ENCODE measurements at regions not wholly inside any gene's neighbourhood (a gene's known extent, or its start where the extent isn't known, plus 50 kb on each side); places are given as distances from the start of the nearest gene placed in this dataset.
"Not testable (repeated sequence)": the region's sequence is repeated elsewhere in the genome, so short reads cannot be mapped to it uniquely, and the experiment has no call there.

DNA sequence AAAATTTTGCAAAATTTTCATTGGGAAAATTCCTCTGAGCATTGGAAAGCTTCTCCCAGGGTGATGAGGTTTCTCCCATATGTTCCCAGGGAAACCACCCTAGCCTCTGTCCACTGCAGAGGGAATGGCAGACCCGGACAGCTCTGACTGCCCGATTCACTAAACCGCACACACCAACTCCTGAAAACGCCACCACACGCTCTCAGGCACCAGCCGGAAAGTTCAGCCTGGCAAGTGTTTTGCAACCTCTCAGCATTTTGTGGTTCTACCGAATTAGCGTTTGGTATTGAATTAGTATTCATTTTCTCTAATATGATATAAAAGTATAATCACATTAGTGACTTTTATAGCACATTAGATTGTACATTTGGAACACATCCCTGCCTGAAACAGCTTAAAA lies 213.4 kb downstream of the PHETA1 start:
- DNase-seq (ENCODE audit: low read depth in 2 of 2): no peak

DNA sequence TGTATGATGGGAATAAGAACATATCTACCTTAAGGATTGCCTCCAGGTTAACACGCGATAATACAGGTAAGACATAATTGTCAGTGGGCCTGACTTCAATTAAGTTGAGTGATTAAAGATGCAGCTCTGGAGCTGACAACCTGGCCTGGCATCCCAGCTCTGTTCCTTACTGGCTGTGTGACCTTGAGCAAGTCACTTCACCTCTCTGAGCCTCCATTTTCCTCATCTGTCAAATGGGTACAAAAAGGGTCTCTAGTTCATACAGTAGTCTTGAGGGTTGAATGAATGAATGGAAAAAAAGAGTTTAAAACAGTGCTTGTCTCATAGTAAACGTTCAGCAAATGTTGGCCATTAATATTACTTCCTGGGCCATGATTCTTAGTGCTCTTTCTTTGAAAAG lies 213.9 kb downstream of the PHETA1 start:
- no peak for DNase-seq (ENCODE audit: low read depth in 2 of 2)

DNA sequence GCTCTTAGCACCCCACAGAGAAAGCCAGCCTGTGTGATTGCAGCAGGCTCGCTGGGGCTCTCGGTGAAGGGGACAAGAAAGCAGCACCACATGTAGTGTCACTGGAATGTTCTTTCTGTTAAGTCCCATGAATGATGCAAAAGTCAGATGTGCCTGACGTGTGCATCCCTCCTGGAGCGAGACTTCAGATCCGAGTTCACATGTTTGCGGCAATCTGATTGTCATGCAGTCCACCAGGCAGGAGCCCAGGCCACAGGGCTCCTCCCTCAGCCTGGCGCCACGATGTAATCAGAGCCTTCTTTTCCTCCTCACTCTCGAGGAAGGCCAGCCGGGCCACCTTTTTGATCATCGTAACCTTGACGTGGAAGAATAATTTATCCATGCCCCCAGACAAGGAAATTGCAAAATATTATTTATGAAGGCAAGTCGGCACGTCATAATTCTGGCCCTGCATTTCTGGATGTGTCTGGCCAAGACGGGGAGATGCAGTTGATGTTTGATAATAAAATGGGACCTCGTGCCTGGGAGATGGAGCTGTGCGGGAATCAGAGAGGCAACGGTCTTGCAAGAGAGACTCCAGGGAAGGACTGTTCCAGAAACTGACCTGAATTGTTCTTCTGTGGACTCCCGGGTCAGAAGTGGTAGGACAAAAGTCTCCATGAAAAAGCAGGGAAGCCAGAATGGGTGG lies 214.6 kb downstream of the PHETA1 start:
- DNase-seq (ENCODE audit: low read depth in 2 of 2): no peak

DNA sequence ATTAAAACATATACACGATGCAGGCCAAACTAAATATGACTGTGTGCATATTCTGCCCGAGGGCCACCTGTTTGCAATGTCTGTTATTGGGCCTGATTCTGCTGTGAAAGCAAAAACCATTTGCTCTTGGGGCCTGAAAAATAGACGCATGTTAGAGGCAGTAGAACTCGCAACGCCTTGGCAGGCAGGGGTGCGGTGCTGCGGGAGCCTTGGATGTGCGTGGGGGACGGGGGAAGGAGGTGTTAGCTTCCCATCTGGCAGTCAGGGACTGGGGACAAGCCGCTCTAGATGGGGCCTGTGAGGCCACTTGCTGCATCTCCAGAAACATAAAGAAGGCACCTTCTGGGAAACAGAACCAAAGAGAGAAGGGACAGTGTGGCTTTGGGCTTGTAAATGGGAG lies 216.3 kb downstream of the PHETA1 start:
- DNase-seq (ENCODE audit: low read depth in 2 of 2): no peak

DNA sequence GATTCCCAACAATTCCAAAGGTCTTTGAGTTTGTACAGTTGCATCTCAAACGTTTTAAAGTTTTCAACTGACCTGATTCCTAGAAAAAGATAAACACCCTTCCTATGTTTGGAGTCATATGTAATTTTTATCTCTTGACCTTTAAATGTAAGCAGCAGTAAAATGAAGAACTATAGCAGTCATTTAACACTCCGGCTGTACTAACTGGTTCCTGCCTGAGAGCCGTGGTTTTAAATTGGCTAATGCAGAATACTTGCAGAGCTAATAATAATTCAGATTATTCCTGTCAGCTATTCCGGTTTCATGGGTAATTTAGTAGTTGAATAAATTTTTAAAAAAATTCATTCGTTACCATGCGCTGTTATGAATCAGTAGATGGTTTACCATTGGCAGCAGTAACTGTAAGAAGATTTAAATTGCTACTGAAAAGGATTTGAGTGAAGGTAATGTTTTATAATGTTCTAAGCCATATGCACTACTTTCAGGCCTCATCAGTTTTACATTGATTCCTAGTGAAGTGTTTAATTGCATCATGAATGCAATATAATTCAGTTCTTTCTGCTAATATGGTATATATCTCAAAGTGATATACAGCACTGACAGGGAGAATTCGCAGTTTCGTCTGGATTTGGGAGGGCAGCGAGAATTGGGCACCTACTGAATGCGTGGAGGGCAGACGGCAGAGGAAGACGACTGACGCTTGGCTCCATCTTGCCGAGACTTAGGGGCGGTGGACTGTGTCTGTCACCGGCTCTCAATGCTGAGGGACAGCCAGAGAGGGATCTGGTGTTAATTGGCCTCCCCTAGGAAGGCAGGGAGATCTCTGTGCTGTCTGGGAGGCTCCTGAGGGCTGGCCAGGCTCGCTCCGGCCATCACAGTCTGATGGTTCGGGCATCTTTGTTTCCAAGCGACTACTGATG lies 217.7 kb downstream of the PHETA1 start:
- DNase-seq (ENCODE audit: low read depth in 2 of 2): no peak

DNA sequence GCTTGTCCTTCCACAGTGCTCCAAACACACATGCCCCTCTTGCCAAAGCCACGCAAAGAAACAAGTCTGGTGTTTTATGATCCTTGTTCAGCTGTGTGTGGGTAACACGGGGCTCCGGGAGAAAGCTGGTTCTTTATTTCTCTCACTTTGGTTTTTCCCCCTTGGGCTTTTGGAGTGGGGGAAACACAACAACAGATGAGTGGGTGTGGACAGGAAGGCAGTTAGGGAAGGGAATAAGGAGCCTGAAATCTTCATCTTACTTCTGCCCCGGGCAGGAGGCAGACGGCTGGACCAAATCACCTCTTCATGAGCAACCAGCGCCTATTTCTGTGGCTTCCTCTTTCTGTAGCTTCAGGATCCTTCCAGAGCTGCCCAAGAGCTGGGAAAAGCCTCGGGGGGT lies 218.5 kb downstream of the PHETA1 start:
- DNase-seq (ENCODE audit: low read depth in 2 of 2): no peak

DNA sequence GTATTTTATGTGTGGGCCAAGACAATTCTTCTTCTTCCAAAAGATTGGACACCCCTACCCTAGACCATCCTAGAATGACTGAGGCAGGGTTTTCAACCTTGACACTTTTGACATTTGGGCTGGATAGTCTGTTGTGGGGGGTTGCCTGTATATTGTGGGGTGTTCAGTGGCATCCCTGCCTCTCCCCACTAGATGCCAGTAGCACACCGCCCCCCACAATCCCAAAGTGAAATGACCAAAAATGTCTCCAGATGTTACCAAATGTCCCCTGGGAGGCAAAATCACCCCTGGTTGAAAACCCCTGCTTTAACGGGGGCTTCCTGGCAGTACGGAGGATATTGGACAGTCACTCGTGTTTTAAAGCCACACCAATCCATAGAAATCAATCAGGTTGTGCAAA lies 219.6 kb downstream of the PHETA1 start:
- no peak for DNase-seq (ENCODE audit: low read depth in 2 of 2)

DNA sequence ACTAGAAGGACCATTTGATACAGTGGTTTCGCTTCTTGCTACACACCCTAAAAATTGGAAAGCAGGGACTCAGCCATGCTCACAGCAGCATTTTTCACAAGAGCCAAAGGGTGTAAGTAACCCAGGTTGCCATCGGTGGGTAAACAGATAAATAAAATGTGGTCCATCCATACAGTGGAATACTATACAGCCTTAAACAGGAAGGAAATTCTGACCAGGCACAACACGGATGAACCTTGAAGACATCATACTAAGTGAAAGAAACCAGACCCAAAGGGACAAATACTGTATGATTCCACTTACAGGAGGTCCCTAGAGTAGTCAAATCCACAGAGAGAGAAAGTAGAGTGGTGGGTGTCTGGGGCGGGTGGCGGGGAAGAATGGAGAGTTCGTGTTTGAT lies 220.9 kb downstream of the PHETA1 start:
- DNase-seq (ENCODE audit: low read depth in 2 of 2): no peak

DNA sequence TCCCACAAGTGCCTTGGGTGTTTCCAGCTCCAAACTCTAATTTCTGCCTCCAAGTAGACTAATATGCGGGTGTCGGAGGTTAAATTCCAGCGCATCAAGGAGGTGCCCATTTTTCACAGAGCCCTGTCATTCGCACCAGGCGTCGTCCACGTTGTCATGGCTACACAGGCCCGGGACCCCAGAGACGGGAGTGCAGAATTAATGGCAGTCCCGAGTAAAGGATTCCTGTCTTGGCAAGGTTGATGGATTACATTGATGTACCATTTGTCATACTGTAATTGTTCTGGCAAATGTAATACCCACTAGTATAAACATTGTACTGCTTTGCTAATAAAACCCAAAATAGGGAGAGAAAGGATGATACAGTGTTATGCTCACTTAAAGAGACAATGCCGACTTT lies 222.9 kb upstream of the MYL2 start:
- DNase-seq (ENCODE audit: low read depth in 2 of 2): no peak

DNA sequence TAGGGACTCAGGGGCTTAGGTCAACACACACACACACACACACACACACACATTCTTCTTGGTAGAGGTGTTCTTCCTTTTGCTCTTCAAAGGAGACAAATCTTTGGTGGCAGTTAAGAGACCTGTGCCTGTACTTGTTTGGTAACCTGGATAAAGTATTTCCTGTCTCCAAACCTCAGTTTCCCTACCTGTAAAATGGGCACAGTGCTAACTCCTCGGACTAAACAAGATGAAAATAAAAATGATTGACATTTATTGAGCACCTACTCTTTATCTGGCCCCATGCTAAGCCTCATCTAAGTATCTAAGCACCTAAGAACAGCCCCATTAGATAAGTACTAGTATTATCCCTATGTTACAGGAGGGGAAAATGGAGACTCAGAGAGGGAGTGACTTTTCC lies 220.8 kb upstream of the MYL2 start:
- no peak for DNase-seq (ENCODE audit: low read depth in 2 of 2)

DNA sequence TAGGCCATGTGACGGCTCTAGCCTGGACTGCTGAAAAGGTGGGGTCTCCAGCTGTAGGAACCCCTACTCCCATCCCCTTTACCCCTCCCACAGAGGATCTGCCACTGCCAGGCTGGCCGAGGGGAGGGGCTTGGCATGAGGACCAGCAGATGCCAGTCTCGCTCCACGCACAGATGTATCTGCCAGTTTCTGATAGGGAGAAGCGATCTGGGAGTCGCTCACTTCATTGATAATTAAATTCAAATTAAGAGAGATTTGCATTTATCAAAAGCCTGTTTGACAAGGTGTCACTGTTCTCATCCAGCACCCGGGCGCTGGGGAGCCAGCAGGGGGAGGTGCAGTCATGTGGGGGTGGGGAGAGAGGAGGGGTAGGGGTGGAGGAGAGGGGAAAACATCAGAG lies 217.6 kb upstream of the MYL2 start:
- no peak for DNase-seq (ENCODE audit: low read depth in 2 of 2)

DNA sequence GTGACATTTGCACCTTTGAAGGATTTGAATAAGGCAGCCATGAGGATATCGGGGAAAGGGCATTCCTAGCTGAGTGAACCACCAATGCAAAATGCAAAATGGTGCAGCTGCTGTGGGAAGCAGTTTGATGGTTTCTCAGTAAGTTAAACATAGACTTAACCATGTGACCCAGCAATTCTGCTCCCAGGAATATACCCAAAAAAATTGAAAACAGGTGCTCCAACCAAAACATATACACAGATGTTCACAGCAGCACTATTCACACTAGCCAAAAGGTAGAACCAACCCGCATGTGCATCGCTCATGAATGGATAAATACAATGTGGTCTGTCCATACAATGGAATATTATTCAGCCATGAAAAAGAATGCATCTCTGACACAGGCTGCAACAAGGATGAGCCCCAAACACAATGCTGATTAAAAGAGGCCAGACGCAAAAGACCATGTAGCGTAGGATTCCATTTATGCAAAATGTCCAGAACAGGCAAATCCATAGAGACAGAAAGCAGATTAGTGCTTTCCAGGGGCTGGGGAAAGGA lies 215.0 kb upstream of the MYL2 start:
- no peak for DNase-seq (ENCODE audit: low read depth in 2 of 2)

DNA sequence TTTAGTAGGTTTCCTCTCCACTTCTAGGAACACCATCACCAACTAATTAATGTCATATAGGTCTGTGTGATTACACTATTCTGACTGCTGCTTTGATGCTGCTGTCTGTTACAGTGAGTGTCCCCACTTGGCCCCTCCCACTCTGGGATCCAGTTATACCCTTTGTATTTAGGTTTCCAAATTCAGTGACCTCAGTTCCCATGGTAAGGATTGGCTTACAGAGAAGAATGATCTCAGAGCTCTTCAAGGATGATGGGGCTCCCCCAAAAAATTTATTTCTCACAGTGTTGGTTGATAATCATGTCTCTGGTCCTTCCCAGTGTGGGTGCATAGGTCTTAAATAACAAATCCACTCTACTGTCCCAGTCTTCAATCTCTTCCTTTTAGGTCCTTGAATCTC lies 210.0 kb upstream of the MYL2 start:
- no peak for DNase-seq (ENCODE audit: low read depth in 2 of 2)

DNA sequence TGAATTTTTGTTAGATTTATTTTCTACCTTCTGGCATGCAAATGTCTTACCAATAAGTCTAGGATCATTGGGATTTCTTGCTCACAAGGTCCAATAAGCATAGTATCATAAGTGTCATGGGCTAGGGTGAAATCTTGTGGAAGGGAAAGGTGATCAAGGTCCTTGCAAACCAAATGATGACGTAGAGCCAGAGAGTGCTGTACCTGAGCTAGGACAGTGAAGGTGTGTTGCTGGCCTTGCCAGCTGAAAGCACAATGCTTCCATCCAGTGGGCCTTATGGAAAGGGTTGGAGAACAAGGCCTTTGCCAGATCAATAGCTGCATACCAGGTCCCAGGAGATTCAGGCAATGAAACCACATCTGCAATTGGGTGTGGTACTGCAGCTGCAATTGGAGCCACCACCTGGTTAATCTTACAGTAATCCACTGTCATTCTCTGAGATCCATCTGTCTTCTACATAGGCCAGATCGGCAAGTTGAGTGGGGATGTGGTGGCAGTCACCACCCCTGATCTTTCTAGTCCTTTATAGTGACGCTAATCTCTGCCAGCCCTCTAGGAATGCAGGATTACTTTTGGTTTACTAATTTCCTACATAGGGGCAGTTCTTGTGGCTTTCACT lies 208.9 kb upstream of the MYL2 start:
- no peak for DNase-seq (ENCODE audit: low read depth in 2 of 2)

DNA sequence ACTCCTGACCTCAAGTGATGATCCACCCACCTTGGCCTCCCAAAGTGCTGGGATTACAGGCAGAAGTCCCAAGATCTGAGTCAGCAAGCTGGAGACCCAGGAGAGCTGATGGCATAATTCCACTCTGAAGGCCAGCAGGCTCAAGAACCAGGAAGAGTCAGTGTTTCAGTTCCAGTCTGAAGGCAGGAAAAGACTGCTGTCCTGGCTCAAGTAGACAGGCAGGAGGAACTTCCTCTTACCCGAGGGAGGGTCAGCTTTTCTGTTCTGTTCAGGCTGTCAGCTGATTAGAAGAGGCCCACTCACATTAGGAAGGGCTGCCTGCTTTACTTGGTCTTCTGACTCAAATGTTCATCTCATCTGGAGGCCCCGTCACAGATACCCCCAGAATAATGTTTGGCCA lies 206.0 kb upstream of the MYL2 start:
- DNase-seq (ENCODE audit: low read depth in 2 of 2): no peak

DNA sequence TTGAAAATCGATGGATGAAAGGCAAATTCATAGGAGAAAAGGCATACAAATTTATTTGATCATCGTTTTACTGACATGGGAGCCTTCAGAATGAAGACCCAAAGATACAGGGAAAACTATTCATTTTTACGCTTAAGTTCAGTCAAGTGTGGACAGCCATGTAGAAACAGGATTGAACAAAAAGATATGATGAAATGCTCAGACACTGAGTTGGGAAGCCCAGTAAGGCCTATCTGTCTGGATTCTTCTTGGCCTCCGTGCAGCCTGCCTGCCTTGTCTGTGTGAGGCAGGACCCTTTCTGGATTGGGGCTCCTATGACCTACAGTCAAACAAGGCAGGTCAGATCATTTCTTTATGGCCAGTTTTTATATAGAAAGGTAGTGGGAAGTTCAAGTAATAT lies 203.8 kb upstream of the MYL2 start:
- no peak for DNase-seq (ENCODE audit: low read depth in 2 of 2)

DNA sequence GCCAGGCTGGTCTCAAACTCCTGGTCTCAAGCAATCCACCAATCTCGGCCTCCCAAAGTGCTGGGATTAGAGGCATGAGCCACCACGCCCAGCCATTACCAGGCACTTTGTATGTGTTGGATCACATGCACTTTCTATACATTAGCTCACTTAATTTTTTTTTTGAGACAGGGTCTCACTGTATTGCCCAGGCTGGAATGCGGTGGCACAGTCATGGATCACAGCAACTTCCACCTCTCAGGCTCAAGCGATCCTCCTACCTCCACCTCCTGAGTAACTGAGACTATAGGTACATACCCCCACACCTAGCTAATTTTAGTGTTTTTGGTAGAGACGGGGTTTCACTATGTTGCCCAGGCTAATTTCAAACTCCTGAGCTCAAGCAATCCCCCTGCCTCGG lies 203.0 kb upstream of the MYL2 start:
- DNase-seq (ENCODE audit: low read depth in 2 of 2): no peak

DNA sequence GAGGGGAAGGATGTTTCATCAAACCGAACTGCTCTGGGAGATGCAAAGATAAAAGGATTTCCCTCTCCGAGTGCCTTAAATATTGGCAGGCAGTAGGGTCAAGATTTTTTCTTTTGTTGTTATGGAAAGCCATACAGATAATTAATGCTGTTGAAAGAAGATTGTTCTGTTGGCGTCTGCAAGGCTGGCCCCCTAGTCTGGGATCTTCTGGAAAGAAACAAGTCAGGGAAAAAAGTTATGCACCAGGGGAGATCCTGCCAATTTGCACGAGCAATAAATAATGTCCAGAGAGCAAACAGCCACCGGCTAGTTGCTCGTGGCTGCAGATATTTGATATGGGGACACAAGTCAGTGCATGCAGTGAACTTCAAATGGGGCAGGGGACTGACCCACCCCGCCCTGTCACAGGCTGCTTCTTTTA lies 202.1 kb upstream of the MYL2 start:
- DNase-seq (ENCODE audit: low read depth in 2 of 2): no peak

DNA sequence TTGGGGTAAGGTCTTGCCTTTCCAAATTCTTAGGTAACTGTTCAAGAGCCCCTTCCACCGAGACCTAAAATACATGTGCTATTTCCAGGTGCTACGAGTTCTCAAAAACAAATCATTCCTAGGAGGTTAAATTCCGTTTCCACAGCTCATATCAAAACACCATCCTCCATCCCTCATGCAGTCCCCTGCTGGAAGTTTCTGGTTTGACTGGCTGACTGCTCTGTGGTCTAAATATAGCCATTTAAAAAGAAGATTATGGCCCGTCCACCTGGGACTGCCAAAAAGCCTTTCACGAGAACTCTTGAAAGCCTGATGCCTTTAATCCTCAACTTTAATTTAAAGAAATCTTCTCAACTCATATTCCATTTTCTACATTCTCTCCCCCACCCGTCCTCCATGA lies 201.5 kb upstream of the MYL2 start:
- DNase-seq (ENCODE audit: low read depth in 2 of 2): no peak

DNA sequence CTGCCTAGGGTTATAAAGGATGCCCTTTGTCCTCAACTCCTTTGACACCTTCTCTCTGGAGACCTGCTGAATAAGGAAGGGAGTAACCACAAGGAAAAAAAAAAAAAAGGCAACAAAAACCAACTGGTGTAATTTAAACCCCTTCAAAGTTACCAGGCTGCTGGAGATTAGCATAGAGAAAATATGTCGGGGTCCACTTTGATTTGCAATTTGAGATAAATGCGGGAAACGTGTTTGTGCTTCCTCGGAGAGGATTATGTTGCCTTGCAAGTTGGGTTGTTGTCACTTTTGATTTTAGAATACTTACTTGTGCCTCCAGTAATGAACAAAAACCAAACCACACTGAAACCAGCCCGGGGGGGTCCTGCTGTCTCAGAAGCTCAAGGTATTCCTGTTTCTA lies 200.2 kb upstream of the MYL2 start:
- DNase-seq (ENCODE audit: low read depth in 2 of 2): no peak

DNA sequence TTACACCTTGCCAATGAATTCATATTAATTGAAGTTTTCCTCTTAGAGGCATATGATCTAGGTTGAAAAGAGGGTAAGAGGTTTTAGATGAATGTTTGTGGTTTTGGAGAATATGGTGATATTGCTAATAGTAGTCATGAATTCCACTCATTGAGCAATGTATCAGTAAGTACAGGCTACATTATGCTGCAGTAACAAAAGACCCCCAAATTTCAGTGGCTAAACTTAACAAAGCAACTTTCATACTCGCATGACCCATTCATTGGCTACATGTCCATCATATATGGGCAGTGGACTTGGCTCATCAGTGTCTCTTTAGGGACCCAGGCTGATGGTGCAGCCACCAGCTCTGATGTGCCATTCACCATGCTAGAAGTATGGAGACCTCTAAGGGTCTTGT lies 196.6 kb upstream of the MYL2 start:
- no peak for DNase-seq (ENCODE audit: low read depth in 2 of 2)

DNA sequence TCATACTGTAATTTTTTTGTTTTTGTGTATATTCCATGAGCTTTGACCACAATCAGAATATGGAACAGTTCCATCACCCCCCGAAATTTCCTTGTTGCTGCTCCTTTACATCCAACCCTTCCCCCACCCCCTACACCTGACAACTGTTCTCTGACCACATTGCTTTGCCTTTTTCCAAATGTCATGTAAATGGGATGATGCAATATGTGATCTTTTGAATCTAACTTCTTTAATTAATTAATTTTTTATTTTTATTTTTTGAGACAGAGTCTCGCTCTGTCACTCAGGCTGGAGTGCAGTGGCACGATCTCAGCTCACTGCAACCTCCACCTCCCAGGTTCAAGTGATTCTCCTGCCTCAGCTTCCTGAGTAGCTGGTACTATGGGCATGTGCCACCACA lies 192.9 kb upstream of the MYL2 start:
- DNase-seq (ENCODE audit: low read depth in 2 of 2): not testable (repeated sequence)

Measured in fibroblast of skin of left biceps (primary cell).